GM12891 (cell line): ENCODE measurements at regions not wholly inside any gene's neighbourhood (a gene's known extent, or its start where the extent isn't known, plus 50 kb on each side); places are given as distances from the start of the nearest gene placed in this dataset.

Experiments used
- PAX5 ChIP-seq: IDR thresholded peaks from 2 replicates; pipeline ENCODE4 v1.6.1; 2011; ENCODE audit warnings: low read length, moderate library complexity, mild to moderate bottlenecking; ENCODE audit not compliant: insufficient read depth, severe bottlenecking
- POLR2A ChIP-seq: IDR thresholded peaks from 2 replicates; pipeline ENCODE4 v1.6.1; 2011; ENCODE audit warnings: low read depth, low read length, control low read depth
- POLR2AphosphoS5 ChIP-seq: IDR thresholded peaks from 2 replicates; pipeline ENCODE4 v1.6.1; 2011; ENCODE audit warnings: low read depth, low read length, control low read depth
- SPI1 ChIP-seq: IDR thresholded peaks from 2 replicates; pipeline ENCODE4 v1.6.1; 2011; ENCODE audit warnings: low read depth, low read length, control low read depth
- TAF1 ChIP-seq: IDR thresholded peaks from 2 replicates; pipeline ENCODE4 v1.6.1; 2011; ENCODE audit warnings: low read depth, low read length, control low read depth

DNA sequence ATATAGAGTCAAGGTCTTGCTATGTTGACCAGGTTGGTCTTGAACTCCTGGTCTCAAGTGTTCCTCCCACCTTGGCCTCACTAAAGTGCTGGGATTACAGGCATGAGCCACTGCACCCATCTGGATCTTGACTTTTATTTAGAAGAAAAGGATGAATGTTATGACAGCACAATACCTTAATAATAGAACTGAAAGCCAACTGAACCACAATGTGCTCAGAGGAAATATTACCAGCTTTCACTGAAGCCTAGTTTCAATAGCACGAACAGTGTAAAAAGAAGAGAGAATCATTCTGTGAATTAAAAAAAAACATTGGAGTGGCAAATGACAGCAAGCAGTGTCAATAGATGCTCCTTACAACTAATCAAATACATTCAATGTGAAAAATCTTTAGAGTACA, 239.2 kb upstream of the RMST start:
- TF ChIP-seq POLR2AphosphoS5: no peak
- no peak for TF ChIP-seq POLR2A
- no peak for TF ChIP-seq SPI1
- no peak for TF ChIP-seq TAF1
- TF ChIP-seq PAX5: no peak
